ENCODE measurements at regions not wholly inside any gene's neighbourhood (a gene's known extent, or its start where the extent isn't known, plus 50 kb on each side); places are given as distances from the start of the nearest gene placed in this dataset.

- Histone ChIP-seq H3K4me1 (ENCODE audit: low read length) (no peaks in the 10 kb centered on the region), H3K4me3 (ENCODE audit: low read length) (no peak overlapping the region), H3K27me3 (ENCODE audit: low read depth, low read length) (no peaks in the 10 kb centered on the region), H3K4me2 (ENCODE audit: low read length) (no peak overlapping the region), H3K9me3 (ENCODE audit: insufficient read depth, low read length) (no peaks in the 10 kb centered on the region), H3K36me3 (replicated peaks; ENCODE audit: low read depth, low read length) (no peaks in the 10 kb centered on the region), H2AFZ (ENCODE audit: low read depth, low read length) (no peak overlapping the region), H4K20me1 (ENCODE audit: insufficient read depth, low read length) (no peaks in the 10 kb centered on the region), H3K9ac (ENCODE audit: low read length) (no peak overlapping the region), H3K79me2 (ENCODE audit: low read length) (no peaks in the 10 kb centered on the region), H3K27ac (ENCODE audit: low read length) (no peak overlapping the region)
- no peak for TF ChIP-seq EZH2phosphoT487 (IDR thresholded peaks at IDR 0.05; ENCODE audit: low read depth)
- TF ChIP-seq, protein P1, sequence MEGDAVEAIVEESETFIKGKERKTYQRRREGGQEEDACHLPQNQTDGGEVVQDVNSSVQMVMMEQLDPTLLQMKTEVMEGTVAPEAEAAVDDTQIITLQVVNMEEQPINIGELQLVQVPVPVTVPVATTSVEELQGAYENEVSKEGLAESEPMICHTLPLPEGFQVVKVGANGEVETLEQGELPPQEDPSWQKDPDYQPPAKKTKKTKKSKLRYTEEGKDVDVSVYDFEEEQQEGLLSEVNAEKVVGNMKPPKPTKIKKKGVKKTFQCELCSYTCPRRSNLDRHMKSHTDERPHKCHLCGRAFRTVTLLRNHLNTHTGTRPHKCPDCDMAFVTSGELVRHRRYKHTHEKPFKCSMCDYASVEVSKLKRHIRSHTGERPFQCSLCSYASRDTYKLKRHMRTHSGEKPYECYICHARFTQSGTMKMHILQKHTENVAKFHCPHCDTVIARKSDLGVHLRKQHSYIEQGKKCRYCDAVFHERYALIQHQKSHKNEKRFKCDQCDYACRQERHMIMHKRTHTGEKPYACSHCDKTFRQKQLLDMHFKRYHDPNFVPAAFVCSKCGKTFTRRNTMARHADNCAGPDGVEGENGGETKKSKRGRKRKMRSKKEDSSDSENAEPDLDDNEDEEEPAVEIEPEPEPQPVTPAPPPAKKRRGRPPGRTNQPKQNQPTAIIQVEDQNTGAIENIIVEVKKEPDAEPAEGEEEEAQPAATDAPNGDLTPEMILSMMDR (IDR thresholded peaks at IDR 0.05; ENCODE audit: low read depth, low read length): no peak
These were observed 727.0 kb downstream of the TYW1 start for GRCh38 chr7:67723591-67723990.

GRCh38 chr7:67724435-67724834 is 727.8 kb downstream of the TYW1 start:
- Histone ChIP-seq H3K4me3 (ENCODE audit: low read length) (no peak overlapping the region), H4K20me1 (ENCODE audit: insufficient read depth, low read length) (no peaks in the 10 kb centered on the region), H3K27me3 (ENCODE audit: low read depth, low read length) (no peaks in the 10 kb centered on the region), H3K79me2 (ENCODE audit: low read length) (no peaks in the 10 kb centered on the region), H3K4me1 (ENCODE audit: low read length) (no peaks in the 10 kb centered on the region), H3K9me3 (ENCODE audit: insufficient read depth, low read length) (no peaks in the 10 kb centered on the region), H3K9ac (ENCODE audit: low read length) (no peak overlapping the region), H3K36me3 (replicated peaks; ENCODE audit: low read depth, low read length) (no peaks in the 10 kb centered on the region), H3K27ac (ENCODE audit: low read length) (no peak overlapping the region), H3K4me2 (ENCODE audit: low read length) (no peak overlapping the region), H2AFZ (ENCODE audit: low read depth, low read length) (no peak overlapping the region)
- no peak for TF ChIP-seq EZH2phosphoT487 (IDR thresholded peaks at IDR 0.05; ENCODE audit: low read depth)
- TF ChIP-seq, protein P1 (IDR thresholded peaks at IDR 0.05; ENCODE audit: low read depth, low read length): no peak

DNA sequence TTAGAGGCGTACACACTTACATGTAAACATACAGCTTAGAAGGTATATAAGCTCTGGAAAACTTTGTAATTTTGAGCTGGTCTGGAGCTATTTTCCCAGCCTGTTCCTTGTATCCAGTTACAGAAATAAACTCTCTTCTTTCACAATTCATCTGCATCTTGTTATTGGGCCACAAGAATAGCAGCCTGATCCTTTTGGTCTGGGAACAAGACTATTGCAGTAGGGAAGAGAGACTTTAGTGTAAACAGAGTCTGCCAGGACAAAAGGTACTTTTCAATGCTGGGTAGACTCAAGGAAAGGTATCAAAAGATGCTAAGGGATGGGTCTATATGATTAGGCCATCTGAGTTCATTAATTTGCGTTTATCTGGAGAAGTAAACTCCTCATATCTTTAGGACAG is 728.3 kb downstream of the TYW1 start:
- Histone ChIP-seq H3K4me1 (ENCODE audit: low read length) (no peaks in the 10 kb centered on the region), H3K9ac (ENCODE audit: low read length) (no peak overlapping the region), H3K4me2 (ENCODE audit: low read length) (no peak overlapping the region), H4K20me1 (ENCODE audit: insufficient read depth, low read length) (no peaks in the 10 kb centered on the region), H3K27ac (ENCODE audit: low read length) (no peak overlapping the region), H3K36me3 (replicated peaks; ENCODE audit: low read depth, low read length) (no peaks in the 10 kb centered on the region), H3K9me3 (ENCODE audit: insufficient read depth, low read length) (no peaks in the 10 kb centered on the region), H3K4me3 (ENCODE audit: low read length) (no peak overlapping the region), H3K27me3 (ENCODE audit: low read depth, low read length) (no peaks in the 10 kb centered on the region), H2AFZ (ENCODE audit: low read depth, low read length) (no peak overlapping the region), H3K79me2 (ENCODE audit: low read length) (no peaks in the 10 kb centered on the region)
- TF ChIP-seq EZH2phosphoT487 (IDR thresholded peaks at IDR 0.05; ENCODE audit: low read depth): no peak
- TF ChIP-seq, protein P1 (IDR thresholded peaks at IDR 0.05; ENCODE audit: low read depth, low read length): no peak

GRCh38 chr7:67725423-67725822 is 728.8 kb downstream of the TYW1 start:
- no peak for TF ChIP-seq EZH2phosphoT487 (IDR thresholded peaks at IDR 0.05; ENCODE audit: low read depth)
- TF ChIP-seq, protein P1 (IDR thresholded peaks at IDR 0.05; ENCODE audit: low read depth, low read length): no peak
- H3K9me3 ChIP-seq (ENCODE audit: insufficient read depth, low read length): no peaks in the 10 kb centered on the region
- H3K4me3 ChIP-seq (ENCODE audit: low read length): no peak overlapping the region
- no peaks in the 10 kb centered on the region for H3K27me3 ChIP-seq (ENCODE audit: low read depth, low read length)
- H3K36me3 ChIP-seq (replicated peaks; ENCODE audit: low read depth, low read length): no peaks in the 10 kb centered on the region
- H4K20me1 ChIP-seq (ENCODE audit: insufficient read depth, low read length): no peaks in the 10 kb centered on the region
- H3K4me2 ChIP-seq (ENCODE audit: low read length): no peak overlapping the region
- H3K4me1 ChIP-seq (ENCODE audit: low read length): no peaks in the 10 kb centered on the region
- no peak overlapping the region for H3K9ac ChIP-seq (ENCODE audit: low read length)
- H3K79me2 ChIP-seq (ENCODE audit: low read length): no peaks in the 10 kb centered on the region
- no peak overlapping the region for H2AFZ ChIP-seq (ENCODE audit: low read depth, low read length)
- no peak overlapping the region for H3K27ac ChIP-seq (ENCODE audit: low read length)

All from OCI-LY3 (cell line).